HG03571 (cell line): ENCODE measurements at regions not wholly inside any gene's neighbourhood (a gene's known extent, or its start where the extent isn't known, plus 50 kb on each side); places are given as distances from the start of the nearest gene placed in this dataset.

Experiments
- ATAC-seq: cut with Tn5 transposase; IDR thresholded peaks from one replicate; pipeline ENCODE4 v1.9.1; 2021; ENCODE audit not compliant: unreplicated experiment

- no peak for ATAC-seq
Observed at GRCh38 chr6:50102676-50103075, 52.9 kb upstream of the DEFB112 start.

DNA sequence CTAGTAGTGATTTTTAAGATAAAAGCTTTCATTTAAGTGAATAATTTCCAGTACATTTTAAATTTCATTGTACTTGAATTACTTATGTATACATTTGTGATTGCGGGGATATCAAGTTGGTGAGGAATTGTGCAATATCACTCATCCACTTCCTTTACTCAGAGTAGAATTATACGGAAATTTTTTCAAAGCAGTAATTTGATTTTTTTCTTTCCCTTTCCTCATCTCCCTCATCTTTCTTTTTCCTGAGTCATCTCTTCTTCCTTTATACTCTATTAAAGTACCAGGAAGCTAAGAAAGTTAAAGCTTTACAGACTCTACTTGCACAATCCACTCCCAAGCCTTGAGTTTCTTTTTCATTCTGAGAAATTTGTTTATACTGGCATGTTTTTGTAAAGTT lies 60.9 kb upstream of the DEFB112 start:
- no peak for ATAC-seq

DNA sequence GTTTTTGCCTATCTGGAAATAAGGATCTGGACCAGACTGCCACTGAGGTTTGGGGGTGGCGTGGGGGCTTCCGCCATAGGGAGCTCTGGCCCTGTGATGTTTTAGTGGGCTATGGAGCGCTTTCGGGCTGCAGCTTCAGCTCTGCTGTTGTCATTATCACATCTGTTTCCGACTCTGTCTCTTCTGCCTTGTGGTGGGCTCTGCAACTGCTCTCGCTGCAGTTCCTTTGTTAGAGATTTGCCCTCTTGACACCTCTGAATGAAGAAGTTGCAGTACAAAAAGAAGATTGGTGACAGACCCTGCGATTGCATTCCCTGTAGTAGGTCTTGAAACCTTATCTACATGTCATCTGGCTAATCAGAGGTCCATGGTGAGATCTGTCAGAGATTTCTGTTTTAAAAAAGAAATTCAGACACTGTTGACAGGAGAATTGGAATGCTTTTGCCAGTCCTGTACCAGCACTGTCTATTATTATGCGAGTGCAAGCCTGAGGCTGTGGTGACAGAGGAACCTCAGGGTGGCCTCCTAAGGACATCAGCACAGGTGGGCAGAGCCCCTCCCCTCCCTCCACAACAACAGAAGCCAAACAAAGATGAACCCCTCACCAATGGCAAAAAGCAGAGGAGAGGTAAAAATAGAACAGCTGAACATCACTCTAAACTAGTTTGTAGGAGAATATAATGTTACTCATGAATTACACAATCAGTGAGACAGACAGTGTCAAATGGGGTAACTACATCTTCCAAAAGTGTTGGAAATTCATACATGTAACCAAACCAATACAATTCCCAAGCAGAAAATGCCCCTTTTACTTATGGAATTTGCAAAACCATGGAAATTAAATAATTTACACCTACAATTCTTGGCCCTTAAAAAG lies 63.5 kb upstream of the DEFB112 start:
- ATAC-seq = no peak

GRCh38 chr6:50116390-50116789 lies 66.7 kb upstream of the DEFB112 start:
- no peak for ATAC-seq

GRCh38 chr6:50116797-50117542 lies 67.2 kb upstream of the DEFB112 start:
- no peak for ATAC-seq

GRCh38 chr6:50120300-50120699 lies 70.6 kb upstream of the DEFB112 start:
- no peak for ATAC-seq

GRCh38 chr6:50123688-50124087 lies 74.0 kb upstream of the DEFB112 start:
- ATAC-seq = no peak

GRCh38 chr6:50124572-50124971 lies 74.8 kb upstream of the DEFB112 start:
- ATAC-seq = no peak

- no peak for ATAC-seq
Observed at GRCh38 chr6:50128420-50129005, 78.8 kb upstream of the DEFB112 start.

DNA sequence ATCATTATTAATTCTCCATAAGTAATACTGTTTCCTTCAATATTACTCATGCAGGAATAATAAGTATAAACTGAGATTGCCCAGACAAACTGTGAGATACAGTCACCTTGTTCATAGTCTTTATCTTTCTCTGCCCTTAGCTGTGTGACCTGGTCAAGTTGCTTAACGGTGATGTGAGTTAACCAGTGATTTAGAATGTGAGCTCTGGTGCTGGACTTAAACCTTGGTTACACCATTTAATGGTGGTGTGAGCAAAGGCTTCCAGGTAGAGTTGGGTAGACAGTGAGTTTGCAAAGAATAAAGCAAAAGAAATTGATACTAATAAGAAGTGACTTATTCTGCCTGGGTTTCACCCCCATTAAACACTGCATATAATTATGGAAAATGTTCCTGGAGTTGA lies 86.2 kb upstream of the DEFB112 start:
- no peak for ATAC-seq

DNA sequence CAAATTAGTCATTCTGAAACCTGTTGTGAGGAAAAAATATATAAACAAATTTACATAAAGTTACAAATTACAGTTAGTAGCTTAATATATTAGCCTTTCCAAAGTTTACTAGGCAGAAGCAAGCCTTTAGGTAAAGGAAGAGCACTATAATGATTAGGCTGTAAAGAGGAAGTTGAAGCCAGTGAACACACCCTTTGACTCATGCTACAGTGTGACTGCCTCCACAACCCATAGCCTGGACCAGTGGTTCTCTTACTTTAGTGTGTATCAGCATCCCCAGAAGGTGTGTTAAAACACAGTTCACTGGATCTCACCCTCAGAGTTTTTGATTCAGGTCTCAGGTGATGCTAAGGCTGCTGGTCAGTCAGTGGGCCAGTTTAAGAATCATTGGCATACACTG lies 91.4 kb upstream of the DEFB112 start:
- no peak for ATAC-seq

DNA sequence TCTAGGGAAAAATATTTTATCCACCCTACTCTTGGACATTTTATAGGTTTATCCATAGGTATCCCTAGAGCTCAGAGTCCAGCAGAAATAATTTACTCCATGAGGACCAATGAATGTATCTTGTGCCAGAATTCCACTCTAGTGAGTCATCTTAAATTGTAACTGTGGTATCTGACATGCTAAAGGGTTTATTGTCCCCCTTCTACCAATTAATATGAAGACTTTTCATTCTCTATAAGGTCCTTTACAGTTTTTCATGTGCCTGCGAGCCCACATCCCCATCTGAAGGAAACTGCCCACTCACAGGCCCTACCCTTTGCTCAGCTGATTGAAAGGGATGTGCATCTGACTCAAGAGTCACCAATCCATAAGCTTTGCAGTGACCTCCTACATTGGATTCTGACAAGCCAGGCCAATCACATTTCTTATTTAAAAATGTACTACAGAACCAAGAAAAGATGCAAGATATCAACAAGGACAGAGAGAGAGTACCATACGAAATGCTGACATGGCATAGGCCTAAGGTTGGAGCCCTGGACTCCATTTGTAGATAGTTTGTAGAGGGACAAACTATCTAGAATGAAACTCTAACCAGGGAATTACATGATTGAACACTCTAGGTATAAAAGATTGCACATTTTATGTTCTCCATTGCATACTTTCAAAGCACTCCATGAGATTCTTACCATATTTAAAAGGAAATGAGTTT lies 93.4 kb upstream of the DEFB112 start:
- ATAC-seq = no peak

GRCh38 chr6:50145125-50145524 lies 95.4 kb upstream of the DEFB112 start:
- no peak for ATAC-seq

DNA sequence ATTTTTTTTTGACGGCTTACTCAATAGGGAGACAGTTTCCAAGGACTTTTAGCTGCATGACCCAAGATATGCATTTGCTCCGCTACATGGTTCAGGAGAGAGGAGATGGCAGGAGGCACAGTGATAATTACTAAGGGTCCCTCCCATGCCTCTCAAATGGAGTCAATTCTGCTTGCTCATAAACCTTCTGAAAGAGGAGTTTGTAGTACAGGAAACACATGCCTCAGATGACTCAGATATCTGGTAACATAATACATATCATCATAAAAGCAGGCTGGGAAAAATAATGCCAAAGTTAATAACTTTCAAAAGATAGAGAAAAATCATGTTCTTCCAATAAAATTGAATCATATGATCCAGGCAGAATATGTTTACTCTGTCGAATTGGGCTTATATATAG lies 97.6 kb upstream of the DEFB112 start:
- ATAC-seq = no peak

DNA sequence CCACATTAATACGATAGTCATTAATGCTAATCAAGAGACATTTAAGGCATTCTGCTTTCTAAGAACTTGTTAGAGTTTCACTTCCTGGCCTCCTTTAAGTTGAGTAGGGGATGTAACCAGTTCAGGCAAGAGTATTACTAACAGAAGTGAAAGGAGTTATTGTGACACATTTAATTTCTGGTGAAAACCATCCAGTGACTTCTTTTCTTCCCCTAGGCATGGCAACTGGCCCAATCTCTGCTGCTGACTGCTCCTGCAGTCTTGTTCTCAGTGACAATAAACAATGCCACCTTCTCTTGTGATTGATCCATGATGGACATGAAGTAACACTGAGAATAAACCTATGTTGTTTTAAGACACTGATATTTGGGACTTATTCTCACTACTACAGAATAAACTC lies 130.9 kb upstream of the DEFB112 start:
- ATAC-seq = no peak

DNA sequence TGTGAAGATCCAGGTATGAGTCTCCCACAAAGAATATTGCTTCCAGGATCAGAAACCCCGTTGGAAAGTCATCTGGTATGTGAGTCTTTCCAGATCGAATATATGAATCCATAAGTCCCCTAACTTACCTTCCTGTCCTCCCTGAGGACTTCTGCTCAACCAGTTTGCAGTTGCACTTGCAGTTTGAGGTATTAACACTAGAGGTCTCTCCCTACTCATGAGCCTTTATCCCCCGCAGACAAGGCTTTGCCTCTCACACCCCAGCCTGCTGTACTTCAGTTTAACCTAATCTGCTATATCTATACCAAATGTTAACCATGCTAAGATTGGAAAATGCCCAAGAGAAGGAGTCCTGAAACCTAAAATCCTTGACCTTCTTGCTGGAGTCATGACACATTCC lies 135.3 kb upstream of the DEFB112 start:
- no peak for ATAC-seq

GRCh38 chr6:50187351-50187921 lies 137.7 kb upstream of the DEFB112 start:
- ATAC-seq = no peak

GRCh38 chr6:50198245-50198644 lies 148.5 kb upstream of the DEFB112 start:
- ATAC-seq = no peak

DNA sequence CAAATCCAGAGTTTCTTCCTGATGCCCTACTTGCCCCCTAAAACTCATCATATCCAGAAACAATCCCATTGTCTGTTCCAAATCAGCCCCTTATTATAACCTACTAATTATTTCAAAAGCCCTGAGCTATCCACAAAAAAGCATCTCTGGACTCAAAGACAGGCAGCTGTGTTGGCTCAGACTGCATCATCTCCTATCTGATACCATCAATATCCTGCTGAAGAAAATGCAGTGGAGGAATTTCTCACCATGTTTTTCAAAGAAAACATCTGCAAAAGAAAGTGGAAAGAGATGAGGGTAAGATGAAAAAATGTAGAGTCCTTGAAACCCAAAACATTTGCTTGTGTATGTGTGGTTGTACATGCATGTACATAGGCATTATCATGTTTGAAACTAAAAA lies 153.0 kb upstream of the DEFB112 start:
- no peak for ATAC-seq

DNA sequence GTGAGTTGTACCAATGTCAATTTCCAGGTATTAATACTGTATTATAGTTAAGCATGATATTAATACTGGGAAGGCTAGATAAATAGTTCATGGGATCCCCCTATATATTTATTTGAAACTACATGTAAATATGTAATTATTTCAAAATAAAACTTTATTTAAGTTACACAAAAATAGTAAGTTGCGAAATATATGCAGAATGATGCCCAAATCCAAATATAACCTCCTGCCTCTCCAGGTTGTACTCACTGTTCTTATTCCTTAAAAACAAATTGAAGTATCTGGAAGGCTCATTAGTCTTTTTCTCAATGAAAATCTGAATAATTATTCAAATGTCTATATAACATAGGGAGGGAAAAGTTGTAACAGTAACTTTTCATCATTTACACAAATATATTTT lies 161.9 kb upstream of the DEFB112 start:
- no peak for ATAC-seq

- no peak for ATAC-seq
Observed at GRCh38 chr6:50213146-50213545, 163.4 kb upstream of the DEFB112 start.
